ENCODE measurements at regions not wholly inside any gene's neighbourhood (a gene's known extent, or its start where the extent isn't known, plus 50 kb on each side); places are given as distances from the start of the nearest gene placed in this dataset.
"Not testable (repeated sequence)": the region's sequence is repeated elsewhere in the genome, so short reads cannot be mapped to it uniquely, and the experiment has no call there.

DNA sequence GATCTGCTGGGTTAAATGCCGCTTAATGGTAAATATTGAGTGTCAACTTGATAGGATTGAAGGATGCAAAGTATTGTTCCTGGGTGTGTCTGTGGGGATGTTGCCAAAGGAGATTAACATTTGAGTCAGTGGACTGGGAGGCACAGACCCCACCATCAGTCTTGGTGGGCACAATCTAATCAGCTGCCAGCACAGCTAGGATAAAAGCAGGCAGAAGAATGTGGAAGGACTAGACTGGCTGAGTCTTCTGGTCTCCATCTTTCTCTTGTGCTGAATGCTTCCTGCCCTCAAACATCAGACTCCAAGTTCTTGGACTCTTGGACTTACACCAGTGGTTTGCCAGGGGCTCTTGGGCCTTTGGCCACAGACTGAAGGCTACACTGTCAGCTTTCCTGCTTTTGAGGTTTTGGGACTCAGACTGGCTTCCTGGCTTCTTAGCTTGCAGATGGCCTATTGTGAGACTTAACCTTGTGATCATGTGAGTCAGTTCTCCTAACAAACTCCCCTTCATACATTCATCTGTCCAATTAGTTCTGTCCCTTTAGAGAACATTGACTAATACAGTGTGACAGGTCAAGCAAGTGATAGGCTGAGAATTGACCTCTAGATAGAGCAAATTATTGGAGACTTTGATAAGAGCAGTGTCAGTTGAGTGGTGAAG is 332.5 kb downstream of the DLEU7 start:
- TF ChIP-seq, protein P1, sequence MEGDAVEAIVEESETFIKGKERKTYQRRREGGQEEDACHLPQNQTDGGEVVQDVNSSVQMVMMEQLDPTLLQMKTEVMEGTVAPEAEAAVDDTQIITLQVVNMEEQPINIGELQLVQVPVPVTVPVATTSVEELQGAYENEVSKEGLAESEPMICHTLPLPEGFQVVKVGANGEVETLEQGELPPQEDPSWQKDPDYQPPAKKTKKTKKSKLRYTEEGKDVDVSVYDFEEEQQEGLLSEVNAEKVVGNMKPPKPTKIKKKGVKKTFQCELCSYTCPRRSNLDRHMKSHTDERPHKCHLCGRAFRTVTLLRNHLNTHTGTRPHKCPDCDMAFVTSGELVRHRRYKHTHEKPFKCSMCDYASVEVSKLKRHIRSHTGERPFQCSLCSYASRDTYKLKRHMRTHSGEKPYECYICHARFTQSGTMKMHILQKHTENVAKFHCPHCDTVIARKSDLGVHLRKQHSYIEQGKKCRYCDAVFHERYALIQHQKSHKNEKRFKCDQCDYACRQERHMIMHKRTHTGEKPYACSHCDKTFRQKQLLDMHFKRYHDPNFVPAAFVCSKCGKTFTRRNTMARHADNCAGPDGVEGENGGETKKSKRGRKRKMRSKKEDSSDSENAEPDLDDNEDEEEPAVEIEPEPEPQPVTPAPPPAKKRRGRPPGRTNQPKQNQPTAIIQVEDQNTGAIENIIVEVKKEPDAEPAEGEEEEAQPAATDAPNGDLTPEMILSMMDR (IDR thresholded peaks at IDR 0.05; ENCODE audit: poor library complexity), result not testable (repeated sequence)
- TF ChIP-seq EZH2 (IDR thresholded peaks at IDR 0.05; ENCODE audit: borderline replicate concordance); EZH2phosphoT487 (IDR thresholded peaks at IDR 0.05; ENCODE audit: low read depth, severe bottlenecking, unreplicated experiment): not testable (repeated sequence)

All from hepatocyte (in vitro differentiated cells).